GM13976 (cell line): ENCODE measurements at regions not wholly inside any gene's neighbourhood (a gene's known extent, or its start where the extent isn't known, plus 50 kb on each side); places are given as distances from the start of the nearest gene placed in this dataset.

ENCODE experiments used
- DNase-seq: peaks from one replicate; pipeline ENCODE4 v3.0.0; 2012; ENCODE audit warnings: low spot score
- CTCF ChIP-seq: IDR thresholded peaks from 2 replicates; pipeline ENCODE4 v1.5.1; 2012; ENCODE audit warnings: borderline replicate concordance, mild to moderate bottlenecking; ENCODE audit not compliant: insufficient read depth; ENCODE audit errors: extremely low read depth, missing control alignments, control extremely low read depth
- in situ Hi-C: fragments of 300-500 bp; cut with MboI; formaldehyde crosslinking; loops from one replicate; pipeline ENCODE4 v1.12.0; 2022; ENCODE audit warnings: low sequenced_read_pairs, mixed read lengths, inconsistent platforms; ENCODE audit not compliant: unreplicated experiment

- TF ChIP-seq CTCF = no peak
- in situ Hi-C loops = no loop called here
- no peak for DNase-seq
Measured at GRCh38 chr1:23616292-23616824, 57.1 kb upstream of the ID3 start.

GRCh38 chr1:23615852-23616251 is 56.6 kb upstream of the ID3 start:
- no peak for DNase-seq
- in situ Hi-C loops = no loop called here
- TF ChIP-seq CTCF = no peak

- TF ChIP-seq CTCF = no peak
- DNase-seq = no peak
- in situ Hi-C loops = no loop called here
Measured at GRCh38 chr1:23615423-23615822, 56.1 kb upstream of the ID3 start.

GRCh38 chr1:23614032-23614660 is 54.8 kb upstream of the ID3 start:
- DNase-seq = no peak
- TF ChIP-seq CTCF = no peak
- in situ Hi-C loops = no loop called here

- in situ Hi-C loops = no loop called here
- no peak for TF ChIP-seq CTCF
- peak; percentile 61 for DNase-seq
Measured at GRCh38 chr1:23613191-23614031, 54.1 kb upstream of the ID3 start.

GRCh38 chr1:23611601-23612327 is 52.5 kb upstream of the ID3 start:
- in situ Hi-C loops = no loop called here
- TF ChIP-seq CTCF = no peak
- no peak for DNase-seq
